ENCODE measurements at regions not wholly inside any gene's neighbourhood (a gene's known extent, or its start where the extent isn't known, plus 50 kb on each side); places are given as distances from the start of the nearest gene placed in this dataset.

DNA sequence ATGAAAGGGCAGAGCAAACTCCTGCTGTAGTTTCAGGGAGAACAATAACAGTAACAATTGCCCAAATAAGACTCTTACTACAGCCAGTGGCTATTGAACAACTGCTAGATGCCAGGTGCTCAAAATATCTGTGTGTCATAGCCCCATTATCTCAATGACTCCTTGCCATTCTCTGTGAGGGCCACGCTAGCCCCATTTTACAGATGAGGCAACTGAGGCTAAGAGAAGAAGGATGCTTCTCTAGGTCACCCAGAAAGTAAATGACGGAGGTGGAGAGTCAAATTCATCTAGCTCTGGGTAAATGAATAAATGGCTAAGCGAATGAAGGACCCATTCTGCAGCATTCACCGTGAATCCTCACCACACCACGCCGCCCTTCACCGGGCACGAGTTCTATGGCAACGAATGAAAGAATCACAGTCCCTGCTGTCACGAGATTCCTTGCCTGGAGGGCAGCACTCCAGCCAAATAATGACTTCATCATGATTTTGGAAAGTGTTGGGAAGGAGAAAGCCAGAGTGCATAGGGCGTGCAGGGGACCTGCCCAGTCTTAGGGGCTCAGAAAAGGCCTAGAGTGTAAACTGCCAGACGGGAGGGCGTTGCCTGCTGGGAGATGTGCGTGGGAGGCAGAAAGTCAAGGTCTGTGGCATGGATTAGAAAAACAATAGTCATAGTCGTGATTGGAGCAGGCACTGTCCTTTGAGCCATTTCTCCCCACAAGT is 147.2 kb downstream of the C9orf50 start:
- no peak for DNase-seq (ENCODE audit: low spot score)

DNA sequence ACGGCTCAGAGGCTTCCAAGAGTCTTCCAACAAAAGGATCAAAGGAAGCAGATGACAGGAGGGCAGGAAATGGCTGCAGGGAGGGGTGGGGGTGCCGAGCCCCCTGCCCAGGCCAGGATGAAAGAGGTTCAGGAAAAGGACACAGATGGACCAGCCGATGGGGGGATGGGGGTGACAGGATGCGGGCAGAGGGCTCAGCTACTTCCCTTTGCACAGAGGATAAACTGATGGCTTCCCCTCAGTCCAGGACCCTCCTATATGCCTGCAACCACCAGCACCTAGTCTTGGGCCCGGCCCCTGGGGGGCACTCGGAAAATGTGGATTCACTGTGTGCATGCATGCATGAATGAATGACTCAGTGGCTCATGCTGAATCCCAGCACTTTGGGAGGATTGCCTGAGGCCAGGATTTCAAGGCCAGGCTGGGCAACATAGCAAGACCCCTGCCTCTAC is 148.2 kb downstream of the C9orf50 start:
- DNase-seq (ENCODE audit: low spot score) = no peak

DNA sequence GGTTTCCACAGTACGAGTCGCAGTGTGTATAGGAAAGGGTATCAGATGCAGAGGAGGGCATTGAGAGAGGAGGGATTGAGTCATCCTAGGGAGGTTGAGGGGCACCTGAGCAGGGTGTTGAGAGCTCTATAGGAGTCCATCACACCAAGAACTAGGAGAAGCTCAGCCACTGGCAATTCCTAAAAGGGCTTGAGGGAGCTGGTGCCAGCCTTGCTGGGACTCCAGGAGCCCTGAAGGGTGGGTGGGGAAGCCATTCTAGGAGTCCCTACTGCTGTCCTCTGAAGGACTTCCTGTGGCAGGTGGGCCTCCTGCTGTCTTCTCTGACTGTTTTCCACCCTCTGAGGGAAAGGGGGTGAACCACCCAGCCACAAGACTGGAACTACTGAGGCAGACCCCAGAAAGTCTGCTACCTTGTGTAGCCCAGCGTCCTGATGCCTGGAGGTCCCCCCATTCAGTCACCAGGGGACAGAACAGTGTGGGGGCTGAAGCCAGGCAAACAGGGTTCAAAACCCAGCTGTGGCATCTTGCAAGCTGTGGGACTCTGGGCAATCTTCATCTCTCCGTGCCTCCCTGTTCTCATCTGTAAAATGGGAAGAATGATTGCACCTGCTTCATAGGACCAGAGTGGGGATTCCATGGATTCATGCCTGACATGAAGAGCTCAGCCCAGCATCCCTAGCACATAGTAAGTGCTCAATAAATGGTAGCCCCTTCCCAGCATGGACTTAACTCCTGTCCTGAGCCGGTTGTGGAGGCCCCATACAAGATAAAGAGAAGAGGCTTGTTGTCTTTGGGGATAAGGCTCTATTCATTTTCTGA is 149.5 kb downstream of the C9orf50 start:
- DNase-seq (ENCODE audit: low spot score) = no peak

DNA sequence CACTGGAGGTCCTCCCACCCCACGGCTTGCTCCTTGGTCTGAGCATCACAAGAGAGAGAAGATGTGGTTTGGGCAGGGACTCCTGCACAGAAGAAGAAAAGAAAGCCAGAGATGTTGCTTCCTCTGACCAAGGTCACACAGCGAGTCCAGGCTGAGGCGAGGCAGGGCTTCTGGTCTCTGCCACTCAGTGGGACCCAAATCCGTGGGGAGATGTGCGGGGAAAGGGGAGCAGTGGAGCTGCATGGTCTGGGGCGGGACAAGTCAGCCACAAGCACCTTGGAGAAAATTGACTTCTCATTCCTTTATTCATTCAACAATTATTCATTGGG is 150.9 kb downstream of the C9orf50 start:
- no peak for DNase-seq (ENCODE audit: low spot score)

DNA sequence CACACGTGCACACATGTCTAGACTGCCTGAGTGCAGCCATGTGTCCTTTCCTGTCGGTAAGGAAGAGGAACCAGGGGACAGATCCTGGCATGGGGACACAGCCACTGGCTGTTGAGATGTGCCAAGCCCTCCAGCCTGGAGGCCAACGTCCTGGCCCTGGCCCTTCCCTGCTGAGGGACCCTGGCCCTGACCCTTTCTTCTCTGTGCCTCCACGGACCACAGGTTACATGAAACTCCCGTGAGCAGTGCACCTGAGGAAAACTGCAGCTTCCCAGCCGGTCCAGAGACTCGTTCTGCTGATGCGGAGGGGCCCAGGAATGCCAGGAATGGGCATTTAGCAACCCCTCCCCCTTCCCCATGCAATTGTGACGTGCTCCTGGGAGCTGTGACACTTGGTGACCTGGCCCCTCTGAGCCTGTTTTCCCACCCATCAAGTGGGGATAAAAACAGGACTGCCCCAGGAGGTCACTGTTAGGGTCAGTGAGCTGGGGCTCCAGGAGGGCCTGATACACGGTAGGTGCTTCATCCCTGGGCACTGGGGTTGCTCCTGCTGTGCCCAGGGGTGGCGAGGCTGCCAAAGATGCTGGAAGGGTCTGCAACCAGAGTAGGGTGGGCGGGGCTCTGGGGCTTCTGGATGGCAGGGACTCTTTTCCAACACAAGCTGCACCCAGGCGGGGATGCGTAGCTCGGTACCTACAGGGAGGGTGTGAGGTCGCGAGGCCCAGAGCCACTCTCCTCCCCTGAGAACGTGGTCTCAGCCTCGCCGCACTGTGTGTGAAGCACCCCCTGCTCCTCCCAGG is 151.5 kb downstream of the C9orf50 start:
- no peak for DNase-seq (ENCODE audit: low spot score)

DNA sequence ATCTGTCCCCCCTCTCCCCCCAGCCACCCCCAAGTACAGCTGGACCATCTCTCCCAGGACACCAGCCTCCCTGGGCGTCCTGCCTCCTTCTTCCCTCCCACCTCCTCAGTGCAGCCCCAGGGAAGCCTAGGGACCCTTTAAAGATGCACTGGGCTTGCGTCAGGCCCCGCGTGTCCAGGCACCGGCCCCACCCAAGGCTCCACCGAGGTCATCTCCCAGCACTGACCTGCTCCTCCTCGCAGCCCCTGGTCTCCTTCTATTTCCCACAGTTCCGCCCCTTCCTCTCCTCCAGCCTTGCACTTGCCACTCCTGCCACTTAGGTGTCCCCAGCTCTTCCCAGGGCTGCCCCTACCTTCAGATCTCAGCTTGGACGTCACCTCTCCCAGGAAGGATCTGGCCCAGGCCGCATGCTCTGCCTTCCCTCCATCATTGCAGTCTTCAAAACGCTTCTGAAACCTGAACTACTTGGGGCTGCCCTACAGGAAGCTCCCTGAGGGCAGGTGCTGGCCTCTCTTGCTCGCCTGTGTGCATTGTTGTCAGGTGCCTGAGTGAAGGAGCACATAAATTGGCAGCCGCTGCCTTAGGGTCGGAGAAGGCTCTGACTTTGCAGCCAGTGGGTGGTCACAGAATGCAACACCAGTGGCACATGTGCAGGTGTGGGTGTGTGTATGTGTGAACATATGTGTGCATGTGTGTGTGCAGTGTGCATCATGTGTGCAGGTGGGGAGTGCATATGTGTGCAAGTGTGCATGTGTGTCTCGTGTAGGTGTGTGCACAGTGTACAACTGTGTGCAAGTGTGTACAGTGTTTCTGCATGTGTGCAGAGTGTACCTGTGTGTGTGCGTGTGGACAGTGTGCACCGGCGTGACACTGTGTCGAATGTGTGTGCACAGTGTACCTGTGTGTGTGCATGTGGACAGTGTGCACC is 152.9 kb downstream of the C9orf50 start:
- no peak for DNase-seq (ENCODE audit: low spot score)

DNA sequence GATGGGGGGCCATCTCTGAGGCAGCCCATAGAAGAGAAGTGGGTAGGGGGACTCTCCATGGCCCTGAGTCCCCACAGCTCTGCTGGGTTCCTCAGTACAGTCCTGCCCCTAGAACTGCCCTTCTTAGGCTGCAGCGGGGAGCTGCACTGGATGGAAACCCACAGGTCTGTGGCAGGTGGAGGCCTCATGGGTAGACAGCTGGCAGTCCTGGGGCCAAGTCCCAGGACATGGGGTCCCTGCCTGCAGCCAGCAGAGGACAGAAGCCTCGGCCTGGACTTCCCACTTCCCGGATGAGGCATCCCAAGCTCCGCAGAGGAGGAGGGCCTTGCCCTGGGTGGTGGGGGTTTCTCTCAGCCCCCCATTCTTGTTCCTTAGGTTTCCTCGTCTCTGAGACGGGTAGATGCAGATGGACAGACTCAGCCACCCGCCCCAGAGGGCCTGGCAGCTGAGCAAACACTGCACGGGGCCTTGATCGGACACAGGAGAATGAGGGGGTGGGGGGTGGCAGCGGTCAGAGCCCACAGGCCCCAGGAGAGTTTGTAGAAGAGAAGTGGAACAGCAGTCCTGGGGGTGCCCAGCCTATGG is 153.8 kb downstream of the C9orf50 start:
- no peak for DNase-seq (ENCODE audit: low spot score)

DNA sequence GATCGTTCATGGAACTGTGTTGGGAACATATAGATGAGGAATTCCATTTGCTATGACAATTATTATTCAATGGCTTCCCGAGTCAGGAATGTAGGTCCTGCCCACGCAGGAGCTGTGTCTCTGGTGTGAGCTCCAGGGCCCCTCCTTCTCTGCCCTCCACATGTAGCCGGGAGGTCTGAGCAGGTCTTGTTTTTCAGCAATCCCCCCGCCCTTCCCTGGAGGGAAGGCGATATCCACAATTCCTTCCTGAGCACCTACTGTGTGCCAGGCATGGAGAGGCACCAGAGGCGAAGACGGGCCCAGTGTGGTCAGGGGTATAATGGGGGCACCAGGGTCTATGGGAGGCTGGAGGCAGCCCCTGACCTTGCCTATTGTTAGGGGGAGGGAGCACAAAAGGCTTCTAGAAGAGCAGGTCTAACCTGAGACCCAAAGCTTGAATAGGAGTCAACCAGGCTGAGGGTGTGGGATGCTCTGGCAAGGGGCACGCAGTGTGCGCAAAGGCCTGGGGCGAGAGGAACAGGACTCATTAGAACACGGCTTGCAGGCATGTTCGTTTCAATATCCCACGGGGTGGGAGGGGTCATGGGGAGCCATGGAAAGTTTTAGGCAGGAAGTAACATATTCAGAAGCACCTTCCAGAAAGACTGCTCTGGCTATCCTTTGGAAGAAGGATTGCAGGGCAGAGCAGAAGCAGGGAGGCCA is 154.9 kb downstream of the C9orf50 start:
- no peak for DNase-seq (ENCODE audit: low spot score)

DNA sequence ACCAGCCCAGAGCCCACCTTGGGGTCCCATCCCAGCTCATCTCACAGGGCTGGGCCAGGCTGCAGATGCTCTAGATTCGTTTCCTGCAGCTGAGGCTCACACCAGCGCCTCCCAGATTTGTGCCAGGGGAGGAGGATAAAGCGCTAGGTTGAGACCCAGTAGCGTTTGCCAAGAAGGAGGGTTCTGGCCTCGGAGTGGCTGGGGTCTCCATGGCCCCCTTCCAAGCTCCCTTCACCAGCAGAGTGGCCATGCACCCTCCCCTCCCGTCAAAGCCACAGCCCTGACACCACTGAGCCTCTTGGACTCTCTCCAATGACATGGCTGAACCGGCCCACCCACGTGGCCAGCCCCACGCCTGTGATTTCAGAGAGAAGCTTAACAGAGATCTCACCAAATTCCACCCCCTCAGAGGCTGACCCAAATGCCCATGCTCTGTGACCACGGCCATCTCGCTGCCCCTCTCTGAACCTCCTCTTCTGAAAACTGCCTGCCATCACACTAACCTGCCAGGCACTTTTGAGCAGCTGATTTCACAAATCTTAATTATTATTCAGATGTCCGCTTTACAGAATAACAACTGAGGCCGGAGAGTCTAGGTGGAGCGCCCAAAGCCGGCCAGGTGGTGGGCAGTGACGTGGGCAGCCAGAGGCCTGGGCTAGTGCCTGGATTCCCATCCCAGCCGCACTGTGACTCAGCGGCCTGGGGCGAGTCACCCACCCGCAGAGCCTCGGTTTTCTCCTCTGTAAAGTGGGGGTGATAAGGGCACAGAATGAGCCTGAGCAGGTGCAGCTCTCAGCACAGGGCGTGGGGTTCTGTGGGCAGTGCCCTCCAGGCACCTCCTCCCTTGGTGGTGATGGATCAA is 155.7 kb downstream of the C9orf50 start:
- DNase-seq (ENCODE audit: low spot score) = no peak

DNA sequence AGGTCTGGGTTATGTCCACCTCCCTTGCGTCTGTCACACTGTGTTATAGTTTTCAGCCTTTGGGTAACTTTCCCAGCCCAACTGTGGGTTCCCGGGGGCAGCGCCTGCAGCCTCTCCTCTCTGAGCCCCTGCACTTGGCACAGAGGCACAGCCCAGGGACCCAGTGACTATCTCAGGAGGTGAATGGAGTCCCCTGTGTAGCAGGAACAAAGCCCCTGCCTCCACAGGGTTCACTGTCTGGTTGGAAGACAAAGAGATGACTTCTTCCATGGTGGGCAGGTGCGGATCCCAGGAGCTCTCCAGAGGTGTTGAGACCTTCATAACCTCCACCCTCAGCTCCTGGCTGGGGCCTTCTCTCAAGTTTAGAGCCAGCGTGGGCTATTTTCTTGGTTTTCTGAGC is 156.9 kb downstream of the C9orf50 start:
- DNase-seq (ENCODE audit: low spot score) = no peak

DNA sequence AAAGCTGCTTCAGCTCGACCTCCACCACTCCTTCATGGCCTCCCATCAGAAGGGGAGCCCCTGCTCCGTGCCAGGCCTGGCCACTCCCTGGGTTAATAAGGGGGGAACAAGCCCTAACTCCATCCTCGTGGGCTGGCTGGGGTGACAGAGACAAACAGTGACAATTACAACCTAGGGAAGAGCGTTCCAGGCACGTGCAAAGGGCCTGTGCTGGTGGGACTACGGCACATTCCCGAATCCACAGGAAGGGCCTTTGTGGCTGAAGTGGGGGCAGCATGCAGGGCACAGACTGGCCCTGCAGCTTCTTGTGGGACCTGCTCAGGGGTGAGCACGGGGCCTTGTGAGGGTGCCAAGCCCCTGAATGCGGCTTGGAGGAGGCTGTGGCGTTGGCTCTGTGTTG is 157.4 kb downstream of the C9orf50 start:
- DNase-seq (ENCODE audit: low spot score) = no peak

DNA sequence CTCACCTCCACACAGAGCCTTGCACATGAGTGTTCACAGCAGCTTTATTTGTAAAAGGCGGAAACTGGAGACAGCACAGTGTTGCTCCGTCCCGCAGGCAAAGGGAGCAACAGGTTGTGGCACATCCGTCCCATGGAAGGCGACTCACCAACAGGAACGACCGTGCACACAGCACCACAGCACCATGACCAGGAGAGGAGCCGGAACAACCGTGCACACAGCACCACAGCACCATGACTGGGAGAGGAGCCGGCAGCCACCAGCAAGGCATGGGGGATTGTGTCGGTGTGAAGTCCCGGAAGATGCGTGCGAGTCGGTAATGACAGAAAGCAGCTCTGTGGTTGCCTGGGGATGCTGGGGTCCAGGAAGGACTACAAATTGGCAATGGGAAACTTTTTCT is 158.5 kb downstream of the C9orf50 start:
- no peak for DNase-seq (ENCODE audit: low spot score)

DNA sequence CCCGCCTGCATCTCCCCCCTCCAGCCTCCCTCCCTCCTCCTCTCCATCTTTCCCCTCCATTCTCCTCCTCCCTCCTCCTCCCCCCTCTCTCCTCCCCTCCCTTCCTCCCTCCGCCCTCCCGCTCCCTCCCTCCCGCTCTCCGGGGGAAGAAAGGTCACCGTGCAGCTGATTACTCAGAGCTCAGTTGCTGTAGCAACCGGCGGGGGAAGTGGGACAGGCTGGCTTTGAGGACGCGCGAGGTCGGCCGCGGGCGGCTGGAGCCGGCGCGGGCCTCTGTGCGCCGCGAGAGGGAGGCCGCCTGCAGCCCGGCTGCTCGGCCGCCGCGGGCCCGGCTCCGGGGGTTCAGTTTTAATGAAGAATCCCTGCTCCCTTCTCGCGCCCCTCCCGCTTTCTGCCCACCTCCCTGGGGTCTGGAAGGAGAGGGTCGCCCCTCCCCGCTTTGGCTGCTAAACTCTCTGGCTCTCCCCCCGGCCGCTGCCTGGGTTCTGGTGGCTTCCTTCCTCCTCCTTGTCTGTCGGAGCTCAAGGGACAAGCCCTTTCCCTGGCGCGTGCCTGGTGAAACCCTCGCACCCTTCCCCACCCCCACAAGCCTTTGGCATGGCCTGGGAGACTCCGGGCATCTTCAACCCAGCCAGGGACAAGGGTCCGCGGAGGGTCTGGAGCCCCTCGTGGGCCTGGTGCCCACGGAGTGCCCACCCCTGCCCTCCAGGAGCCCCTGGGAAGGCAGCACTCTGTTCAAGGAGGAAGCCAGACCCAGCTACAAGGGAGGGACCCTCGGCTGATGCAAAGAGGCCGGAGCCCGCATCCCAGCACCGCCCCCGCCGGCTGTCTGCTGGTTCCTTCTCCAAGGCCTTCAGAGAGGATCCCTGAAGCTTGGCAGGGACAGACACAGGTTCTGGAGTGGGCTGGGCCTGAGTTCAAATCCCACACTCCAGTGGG is 160.3 kb downstream of the C9orf50 start:
- no peak for DNase-seq (ENCODE audit: low spot score)

DNA sequence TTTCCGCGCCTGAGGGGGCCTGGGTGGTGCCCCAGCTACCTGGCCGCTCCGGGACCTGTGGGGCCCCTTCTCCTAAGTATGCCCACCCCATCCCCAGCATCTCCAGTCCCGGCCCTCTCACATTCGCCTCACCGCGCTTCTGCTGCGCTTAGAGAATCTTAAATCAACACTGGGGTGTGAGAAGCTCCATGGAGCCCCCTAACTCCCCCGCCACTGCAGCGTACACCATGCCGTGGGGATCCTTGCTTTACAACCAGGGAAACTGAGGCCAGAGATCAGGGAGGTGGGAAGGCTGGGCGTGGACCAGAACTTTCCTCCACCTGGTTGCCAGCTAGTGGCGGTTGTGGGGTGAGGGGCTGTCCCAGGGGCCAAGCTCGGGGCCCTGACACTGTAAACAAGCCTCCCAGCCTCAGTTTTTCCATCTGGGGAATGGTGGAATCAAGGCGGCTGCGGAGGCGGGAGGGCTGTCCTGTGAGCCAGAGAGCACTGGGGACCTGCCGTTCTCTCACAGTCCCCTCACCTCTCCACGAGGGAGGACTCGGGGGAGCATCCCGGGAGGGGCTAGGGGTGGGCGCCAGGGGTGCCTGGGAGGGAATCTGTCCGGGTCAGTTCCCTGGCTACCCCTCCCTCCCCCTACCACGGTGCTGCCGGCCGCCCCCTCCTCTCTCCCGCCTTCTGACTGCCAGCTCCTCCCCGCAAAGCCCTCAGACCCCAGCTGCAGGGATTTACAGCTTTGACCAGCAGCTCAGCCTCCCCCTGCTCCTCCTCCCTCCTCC is 161.2 kb downstream of the C9orf50 start:
- DNase-seq (ENCODE audit: low spot score) = no peak

DNA sequence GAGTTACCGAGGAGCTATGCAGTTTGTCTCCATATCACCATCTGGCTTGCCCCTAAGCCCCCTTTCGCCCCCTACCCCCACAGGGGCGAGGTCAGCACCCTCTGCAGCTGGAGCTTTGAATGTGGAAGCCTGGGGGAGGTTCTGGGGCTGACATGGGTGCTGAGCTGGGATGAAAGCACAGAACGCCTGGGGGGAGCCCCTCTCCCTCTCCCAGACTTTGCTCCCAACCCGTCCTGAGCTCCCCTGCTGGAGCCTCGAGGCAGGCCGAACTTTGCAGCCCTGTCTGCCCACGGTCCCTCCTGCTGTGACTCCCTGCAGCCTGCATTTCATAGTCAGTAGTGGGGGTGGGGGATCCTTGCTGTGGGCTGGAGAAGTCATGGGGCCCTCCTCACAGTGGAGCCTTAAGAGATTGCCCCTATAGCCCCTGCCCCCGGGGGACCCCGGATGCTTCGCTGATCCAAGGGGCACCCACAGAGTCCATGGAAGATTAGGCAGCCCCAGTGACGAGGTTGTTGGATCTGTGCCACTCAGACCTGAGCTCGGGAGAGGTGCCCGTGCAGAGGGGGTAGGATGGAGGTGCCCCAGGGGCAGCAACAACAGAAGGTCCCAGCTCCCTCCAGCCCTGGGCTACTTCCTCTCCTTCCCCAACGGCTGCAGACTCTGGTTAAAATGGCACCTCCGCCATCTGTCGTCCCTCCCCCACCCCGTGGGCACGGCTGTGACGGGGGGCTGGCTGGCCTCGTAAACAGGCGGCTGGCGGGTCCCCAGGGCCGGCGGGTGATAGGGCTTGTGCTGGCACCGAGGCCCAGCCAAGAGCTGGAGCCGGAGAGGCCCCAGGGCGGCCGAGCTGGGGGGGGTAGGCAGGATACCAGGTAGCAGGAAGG is 162.0 kb downstream of the C9orf50 start:
- DNase-seq (ENCODE audit: low spot score) = no peak

DNA sequence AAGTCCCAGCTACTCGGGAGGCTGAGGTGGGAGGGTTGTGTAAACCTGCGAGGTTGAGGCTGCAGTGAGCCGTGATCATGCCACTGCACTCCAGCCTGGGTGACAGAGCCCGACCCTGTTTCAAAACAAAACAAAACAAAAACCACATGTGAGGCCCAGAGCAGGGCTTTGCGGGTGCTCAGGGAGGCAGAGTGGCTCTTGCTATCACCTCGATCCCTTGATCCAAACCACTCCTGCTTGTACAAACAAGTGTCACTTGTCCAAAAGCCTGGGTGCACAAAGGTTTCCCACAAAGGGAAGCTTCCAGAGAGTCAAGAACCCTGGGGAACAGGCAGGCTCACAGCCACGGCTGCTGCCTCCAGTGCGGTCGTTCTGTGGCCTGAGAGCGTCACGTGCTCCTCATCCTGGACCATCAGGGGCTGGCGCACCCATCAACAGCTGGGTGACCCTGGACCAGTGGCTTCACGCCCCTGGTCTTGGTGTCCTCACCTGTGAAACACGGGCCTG is 162.7 kb downstream of the C9orf50 start:
- DNase-seq (ENCODE audit: low spot score) = no peak
